AG04449 (cell line): ENCODE measurements at regions not wholly inside any gene's neighbourhood (a gene's known extent, or its start where the extent isn't known, plus 50 kb on each side); places are given as distances from the start of the nearest gene placed in this dataset.

ENCODE experiments used
- CTCF ChIA-PET: fragments of 350-600 bp; formaldehyde crosslinking; extraction: SDS; loops from one replicate; lab custom pipeline; 2021; ENCODE audit warnings: antibody characterized with exemption; lab: Yijun Ruan, JAX
- POLR2A ChIA-PET: fragments of 400-600, 350-600 bp; formaldehyde crosslinking; extraction: SDS; loops from one replicate; lab custom pipeline; 2020; ENCODE audit warnings: antibody characterized with exemption, inconsistent platforms; lab: Yijun Ruan, JAX
- DNase-seq: peaks from one replicate; pipeline ENCODE4 v3.0.0-alpha.2; 2010; ENCODE audit warnings: low read depth, low spot score
- H3K4me3 ChIP-seq: 2 replicates; pipeline ENCODE4 v1.5.1; 2011; ENCODE audit warnings: low read depth, mild to moderate bottlenecking, control low read depth, low read length
- TF ChIP-seq, protein P1 (sequence below): IDR thresholded peaks from one replicate; pipeline ENCODE4 v1.5.1; 2011; ENCODE audit warnings: mild to moderate bottlenecking, moderate library complexity, low read length, control low read depth, inconsistent platforms; ENCODE audit not compliant: insufficient read depth; ENCODE audit errors: missing control alignments

DNA sequence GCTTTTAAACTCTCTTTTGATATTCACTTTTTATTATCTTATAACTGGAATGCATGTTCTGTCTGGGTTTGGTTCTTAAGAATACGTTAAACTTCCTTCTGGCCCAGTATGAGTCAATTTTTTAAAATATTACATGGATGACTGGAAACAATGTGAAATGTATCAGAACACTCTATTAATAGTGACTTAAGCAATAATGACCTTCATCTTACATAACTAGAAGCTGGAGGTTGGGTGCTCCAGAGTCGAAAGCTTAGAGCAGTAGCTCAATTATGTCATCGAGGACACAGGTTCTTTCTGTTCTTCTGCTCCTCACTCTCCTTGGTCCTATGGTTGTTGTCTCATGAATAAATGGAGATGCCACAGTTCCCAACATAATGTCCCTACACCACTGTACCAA, 91.6 kb upstream of the FOXD3 start:
- TF ChIP-seq, protein P1, sequence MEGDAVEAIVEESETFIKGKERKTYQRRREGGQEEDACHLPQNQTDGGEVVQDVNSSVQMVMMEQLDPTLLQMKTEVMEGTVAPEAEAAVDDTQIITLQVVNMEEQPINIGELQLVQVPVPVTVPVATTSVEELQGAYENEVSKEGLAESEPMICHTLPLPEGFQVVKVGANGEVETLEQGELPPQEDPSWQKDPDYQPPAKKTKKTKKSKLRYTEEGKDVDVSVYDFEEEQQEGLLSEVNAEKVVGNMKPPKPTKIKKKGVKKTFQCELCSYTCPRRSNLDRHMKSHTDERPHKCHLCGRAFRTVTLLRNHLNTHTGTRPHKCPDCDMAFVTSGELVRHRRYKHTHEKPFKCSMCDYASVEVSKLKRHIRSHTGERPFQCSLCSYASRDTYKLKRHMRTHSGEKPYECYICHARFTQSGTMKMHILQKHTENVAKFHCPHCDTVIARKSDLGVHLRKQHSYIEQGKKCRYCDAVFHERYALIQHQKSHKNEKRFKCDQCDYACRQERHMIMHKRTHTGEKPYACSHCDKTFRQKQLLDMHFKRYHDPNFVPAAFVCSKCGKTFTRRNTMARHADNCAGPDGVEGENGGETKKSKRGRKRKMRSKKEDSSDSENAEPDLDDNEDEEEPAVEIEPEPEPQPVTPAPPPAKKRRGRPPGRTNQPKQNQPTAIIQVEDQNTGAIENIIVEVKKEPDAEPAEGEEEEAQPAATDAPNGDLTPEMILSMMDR: no peak
- no peak for DNase-seq
- ChIA-PET CTCF (no interaction called here), POLR2A (no interaction called here)
- H3K4me3 ChIP-seq: no peak overlapping the region

DNA sequence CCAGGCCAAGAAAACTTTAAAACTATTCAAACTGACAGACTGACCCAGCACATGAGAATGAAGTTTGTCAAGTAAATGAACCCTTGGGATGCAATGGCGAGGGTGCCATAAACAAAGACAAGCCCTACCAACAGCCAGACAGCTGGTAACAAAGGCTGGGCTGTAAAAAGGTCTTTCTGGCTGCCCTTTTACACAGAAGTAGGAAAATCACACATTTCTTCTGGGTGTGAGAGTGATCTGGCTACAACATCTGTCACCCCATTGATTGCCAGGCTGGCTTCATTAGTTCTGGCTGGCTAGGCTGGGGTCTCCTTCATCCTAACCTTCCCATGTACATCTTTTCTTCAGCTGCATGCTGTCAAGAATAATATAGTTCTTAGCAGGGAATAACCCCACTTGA, 83.6 kb upstream of the FOXD3 start:
- H3K4me3 ChIP-seq: no peak overlapping the region
- ChIA-PET CTCF (no interaction called here), POLR2A (no interaction called here)
- TF ChIP-seq, protein P1: no peak
- DNase-seq: no peak

DNA sequence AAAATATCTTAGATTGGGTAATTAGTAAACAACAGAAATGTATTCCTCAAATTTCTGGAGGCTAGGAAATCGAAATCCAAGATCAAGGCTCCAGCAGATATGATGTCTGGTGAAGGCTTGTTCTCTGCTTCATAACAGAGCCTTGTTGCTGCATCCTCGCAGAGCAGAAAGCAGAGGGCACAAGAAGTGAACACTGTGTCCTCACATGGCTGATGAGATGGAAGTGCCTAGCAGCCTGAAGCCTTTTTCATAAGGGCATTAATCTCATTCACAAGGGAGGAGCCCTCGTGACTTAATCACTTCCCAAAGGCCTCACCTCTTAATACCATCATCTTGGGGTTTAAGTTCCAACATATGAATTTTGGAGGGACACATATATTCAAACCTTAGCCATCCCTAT, 77.2 kb upstream of the FOXD3 start:
- TF ChIP-seq, protein P1: no peak
- ChIA-PET POLR2A (no interaction called here), CTCF (no interaction called here)
- H3K4me3 ChIP-seq: no peak overlapping the region
- DNase-seq: no peak

- CTCF ChIA-PET: no interaction called here
- TF ChIP-seq, protein P1: no peak
- POLR2A ChIA-PET: no interaction called here
- DNase-seq: no peak
- H3K4me3 ChIP-seq: no peak overlapping the region
Observed at GRCh38 chr1:63248216-63248615, 74.2 kb upstream of the FOXD3 start.

- no peak overlapping the region for H3K4me3 ChIP-seq
- CTCF ChIA-PET: no interaction called here
- POLR2A ChIA-PET: no interaction called here
- no peak for DNase-seq
- TF ChIP-seq, protein P1: no peak
Observed at GRCh38 chr1:63255153-63255552, 67.2 kb upstream of the FOXD3 start.

DNA sequence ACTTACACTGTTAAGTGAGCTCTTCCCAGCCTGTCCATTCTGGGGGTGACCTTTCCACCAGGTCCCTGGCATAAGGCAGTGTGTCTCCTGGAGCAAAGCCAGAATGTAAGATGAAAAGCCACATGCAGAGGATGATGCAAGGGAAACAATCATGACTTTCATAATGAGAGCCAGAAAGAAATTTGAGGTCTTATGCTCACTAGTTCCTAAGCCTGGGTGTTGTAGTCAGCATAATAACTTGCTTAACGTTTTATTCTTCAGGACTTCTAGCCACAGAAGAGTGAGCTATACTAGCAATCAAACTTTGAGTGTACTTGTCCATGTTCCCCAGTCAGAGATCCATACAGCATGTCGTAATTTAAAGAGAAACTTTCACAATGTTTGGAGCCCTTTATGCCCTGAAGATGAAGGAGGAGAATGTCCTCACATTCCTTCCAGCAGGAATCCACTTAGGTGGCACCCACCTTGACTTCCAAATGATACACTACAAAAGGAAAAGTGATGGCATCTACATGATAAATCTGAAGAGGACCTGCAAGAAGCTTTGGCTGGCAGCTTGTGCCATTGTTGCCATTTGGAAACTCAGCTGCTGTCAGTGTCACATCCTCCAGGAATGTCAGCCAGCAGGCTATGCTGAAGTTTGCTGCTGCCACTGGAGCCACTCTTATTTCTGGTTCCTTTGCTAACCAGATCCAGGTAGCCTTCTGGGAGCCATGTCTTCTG, 60.5 kb upstream of the FOXD3 start:
- ChIA-PET POLR2A (no interaction called here), CTCF (no interaction called here)
- no peak for DNase-seq
- no peak overlapping the region for H3K4me3 ChIP-seq
- TF ChIP-seq, protein P1: no peak
